Stimulated activated naive CD8-positive, alpha-beta T cell treated with anti-CD3 and anti-CD28 coated beads, Interleukin-15, Interleukin-2, amounts not matched to agents 100 U/mL and 50 U/mL, for 24 hours (primary cell): ENCODE measurements at regions not wholly inside any gene's neighbourhood (a gene's known extent, or its start where the extent isn't known, plus 50 kb on each side); places are given as distances from the start of the nearest gene placed in this dataset.

Source experiments
- ATAC-seq: fragments of 150-1000 bp; cut with Tn5 transposase; one replicate; pipeline ENCODE4 v1.10.0; 2021
- DNase-seq: peaks from one replicate; pipeline ENCODE4 v3.0.0; 2021

DNA sequence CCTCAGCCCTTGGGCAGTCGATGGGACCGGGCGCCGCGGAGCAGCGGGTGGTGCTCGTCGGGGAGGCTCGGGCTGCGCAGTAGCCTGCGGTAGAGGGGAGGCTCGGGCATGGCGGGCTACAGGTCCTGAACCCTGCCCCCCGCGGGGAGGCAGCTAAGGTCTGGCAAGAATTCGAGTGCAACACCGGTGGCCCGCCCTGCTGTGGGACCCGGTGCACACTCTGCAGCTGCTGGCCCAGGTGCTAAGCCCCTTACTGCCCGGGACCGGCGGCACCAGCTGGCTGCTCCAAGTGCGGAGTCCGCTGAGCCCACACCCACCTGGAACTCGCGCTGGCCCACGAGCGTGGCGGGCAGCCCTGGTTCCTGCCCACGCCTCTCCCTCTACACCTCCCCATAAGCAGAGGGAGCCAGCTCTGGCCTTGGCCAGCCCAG, 377.7 kb upstream of the RBMS3 start:
- no peak for ATAC-seq
- no peak for DNase-seq

DNA sequence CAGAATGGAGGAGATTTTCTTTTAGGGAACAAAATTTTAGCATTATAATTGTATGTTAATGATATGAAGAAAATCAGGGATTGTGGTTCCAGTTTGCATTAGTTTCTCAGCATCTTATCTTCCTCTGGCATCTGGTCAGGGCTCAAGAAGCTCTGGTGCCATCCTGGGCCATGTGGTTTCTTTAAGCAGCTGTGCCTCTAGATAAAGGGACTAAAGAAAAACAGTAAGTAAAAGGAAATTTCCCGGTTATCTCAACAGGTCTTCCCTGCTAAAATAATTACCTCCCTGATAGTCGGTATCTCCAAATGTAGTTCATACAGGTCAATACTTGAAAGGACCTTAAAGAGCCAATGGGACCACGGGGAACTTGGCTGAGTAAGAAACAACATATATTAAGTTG, 375.1 kb upstream of the RBMS3 start:
- ATAC-seq (no peak), DNase-seq (no peak)

DNA sequence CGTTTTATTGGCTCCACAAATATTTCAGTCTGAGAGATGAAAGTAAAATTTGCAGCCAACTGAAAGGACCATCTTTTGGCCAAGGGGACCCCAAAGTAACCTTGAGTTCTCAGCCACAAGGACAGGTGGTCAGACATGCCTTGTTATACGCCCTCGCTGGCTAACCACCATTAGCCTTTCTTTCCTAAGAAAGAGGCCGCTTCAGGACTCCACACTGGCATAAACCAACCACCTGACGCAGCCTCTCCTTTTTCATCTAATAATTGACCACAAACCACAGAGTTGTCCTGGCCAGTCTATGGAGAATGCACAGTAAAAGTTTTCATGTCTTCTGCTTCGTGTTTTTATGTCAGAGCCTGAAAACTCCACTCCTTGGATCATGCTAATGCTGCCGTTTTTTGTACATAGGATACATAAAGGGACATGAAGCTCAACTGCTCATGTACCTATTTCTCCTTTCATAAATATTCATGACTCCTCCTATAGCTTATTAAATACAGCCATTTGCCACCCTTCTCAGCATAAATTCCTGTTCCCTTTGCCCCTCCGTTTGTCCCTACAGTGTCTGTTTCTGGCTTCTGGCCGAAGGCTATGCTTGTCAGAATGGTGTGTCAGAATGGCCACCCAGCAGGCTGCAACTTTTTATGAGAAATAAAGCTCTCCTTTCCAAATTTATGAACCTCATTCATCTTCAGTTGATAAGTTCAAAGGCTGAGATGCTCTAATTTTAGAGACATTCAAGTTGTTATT, 374.1 kb upstream of the RBMS3 start:
- DNase-seq (no peak), ATAC-seq (no peak)

DNA sequence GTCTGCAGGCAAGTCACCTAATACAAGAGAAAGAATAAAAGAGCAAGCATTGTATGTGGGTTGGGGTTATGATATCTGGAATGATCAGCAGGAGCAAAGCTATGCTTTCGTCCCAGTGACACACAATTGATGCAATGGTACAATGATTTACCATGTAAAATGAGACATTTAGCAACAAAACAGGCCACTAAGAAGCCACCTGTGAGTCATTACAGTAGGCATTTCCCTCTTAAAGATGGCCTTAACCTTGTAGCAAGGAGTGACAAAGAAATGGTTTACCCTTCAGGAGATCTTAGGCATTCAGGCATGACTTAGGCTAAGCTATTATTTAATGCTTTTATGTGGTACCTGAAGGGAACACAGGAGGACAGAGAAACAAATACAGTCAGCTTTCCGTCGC, 373.3 kb upstream of the RBMS3 start:
- no peak for ATAC-seq
- no peak for DNase-seq

DNA sequence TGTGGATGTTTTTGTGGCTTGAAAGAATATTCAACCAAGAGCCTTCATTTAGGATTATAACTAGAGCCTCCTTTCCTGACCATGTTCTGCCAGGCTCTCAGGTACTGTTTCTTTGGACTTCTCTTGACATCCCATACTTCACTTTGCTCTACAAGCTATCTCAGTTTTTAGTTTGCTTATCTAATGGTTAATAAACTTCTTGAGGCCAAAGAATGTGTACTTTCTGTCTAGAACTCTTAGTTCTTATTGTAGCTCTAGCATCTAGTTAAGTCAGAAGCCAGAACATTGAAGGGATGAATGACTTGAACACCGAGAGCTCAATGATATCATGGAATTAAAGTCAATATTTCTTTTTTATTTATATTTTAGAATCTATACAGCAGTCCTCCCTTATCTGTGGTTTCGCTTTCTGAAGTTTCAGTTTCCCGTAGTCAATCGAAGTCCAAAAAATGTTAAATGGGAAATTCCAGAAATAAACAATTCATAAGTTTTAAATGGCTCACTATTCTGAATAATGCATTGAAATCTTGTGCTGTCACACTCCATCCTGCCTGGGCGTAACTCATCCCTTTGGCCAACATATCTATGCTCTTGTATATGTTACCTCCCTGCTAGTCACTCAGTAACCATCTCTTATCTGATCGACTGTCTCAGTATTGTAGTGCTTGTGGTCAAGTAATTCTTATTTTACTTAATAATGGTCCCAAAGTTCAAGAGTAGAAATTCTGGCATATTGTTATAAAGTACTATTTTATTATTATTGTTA, 368.6 kb upstream of the RBMS3 start:
- DNase-seq, result no peak

DNA sequence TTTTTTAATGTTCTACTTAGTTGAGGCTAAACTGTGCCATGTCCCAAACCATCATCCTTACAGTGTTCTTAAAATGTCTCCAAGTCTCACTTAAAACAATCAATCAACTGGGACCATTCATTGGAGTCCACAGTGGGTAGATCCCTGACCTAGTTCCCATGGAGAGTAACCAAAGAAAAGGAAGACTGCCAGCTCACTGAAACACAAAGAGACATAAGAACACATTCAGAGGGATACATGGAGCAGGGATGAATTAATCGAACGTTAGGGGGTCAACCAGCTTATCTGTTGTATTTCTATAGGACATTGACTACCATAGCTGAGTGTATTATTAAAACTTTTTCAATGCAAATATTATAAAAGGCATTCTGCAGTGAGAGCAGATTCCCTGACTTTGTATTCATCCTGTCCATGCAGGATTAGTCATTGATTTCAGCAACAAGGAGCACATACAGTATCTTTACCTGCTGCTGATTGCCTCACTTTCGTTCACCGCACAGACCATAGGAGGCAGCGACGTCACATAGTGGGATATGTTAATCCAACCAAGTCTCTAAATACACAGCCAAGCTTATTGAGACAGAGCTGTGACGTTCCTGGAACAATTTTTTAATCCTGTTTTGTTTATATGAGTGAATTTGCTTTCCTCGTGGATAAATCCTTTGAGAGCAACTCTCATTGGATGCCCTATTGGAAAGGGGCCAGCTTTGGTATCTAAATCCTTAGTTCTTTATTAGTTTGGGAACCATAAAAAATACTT, 364.9 kb upstream of the RBMS3 start:
- peak; percentile 10 for DNase-seq
- peak; percentile 42 for ATAC-seq

More for the DNA sequence above, 368.6 kb upstream of the RBMS3 start:
- no peak for ATAC-seq

DNA sequence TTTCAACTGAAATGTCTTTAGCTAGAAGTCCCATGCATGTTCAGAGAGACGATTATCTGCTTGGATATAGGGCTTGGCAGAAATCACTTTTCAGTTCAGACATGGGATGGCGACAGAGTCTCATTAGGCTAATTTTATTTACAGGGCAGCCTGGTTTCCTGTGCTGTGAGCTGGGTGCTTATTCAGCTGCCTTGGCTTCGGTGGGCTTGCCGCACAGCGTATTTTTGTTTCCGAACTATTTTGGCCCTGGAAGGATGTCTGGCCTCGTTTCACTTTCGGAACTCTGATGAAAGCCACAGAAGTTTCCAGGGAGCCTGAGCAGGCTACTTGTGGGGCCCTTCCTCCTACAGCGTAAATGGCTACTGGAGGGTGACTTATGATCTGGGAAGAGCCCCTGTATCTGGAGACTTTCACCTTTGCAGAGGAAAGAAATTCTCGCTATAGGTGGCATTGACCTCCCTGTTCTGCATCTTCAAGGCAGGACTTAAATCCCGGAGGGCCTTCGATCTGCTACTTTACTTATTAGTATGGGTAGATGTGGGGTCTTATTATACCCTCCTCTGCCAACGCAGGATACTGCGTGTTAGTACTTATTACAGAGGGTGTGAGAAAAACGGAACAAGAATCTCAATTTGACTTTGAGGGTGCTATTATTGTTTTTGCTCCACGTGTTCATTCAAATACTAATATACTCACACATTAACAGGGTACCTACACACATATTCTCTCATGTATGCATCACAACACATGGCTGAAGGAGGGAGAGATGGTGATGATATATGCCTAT, 364.0 kb upstream of the RBMS3 start:
- peak; percentile 79 for ATAC-seq
- peak; percentile 23 for DNase-seq

DNA sequence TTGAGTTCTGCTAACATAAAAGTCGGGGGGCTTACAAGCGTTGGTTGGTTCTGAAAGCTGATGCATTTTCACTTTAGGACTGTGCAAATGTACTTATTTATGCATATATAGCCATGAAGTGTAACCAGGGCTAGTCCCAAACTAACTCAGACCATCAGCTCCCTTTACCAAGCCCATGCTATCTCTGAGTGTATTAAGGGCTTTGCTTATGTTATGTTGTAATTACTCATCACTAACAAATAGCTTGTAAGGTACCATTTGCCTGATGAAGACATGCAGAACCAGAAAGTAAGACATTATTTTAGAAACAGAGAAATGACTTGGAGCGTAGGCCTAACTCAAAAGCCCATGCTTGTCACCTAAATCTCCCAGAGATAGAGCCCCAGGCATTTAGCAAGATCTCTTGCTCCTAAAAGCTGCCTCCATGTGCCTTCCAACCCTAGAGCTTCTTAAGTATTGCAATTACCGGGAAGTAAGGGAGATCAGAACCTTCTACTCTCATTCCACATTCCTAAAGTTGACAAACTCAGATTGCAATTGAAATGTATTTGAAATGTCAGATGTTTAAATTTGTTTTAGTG, 362.9 kb upstream of the RBMS3 start:
- ATAC-seq (no peak), DNase-seq (no peak)

DNA sequence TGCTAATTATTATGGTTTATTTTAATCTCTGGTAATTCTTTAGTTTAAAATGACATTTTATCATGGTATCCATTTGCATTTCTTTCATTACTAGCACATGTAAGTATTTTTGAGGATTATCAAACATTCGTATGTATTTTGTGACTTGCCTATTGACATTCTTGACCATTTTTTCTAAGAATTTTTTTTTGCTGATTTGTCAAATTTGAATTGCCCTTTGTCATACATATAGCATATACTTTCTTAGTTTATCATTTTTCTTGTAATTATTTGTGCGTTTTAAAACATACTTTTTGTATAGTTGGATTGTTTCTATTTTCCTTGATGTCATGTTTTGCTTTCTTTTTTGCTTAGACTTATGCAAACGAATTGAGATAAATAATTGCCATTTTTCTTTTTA, 358.5 kb upstream of the RBMS3 start:
- no peak for ATAC-seq
- DNase-seq, result no peak

DNA sequence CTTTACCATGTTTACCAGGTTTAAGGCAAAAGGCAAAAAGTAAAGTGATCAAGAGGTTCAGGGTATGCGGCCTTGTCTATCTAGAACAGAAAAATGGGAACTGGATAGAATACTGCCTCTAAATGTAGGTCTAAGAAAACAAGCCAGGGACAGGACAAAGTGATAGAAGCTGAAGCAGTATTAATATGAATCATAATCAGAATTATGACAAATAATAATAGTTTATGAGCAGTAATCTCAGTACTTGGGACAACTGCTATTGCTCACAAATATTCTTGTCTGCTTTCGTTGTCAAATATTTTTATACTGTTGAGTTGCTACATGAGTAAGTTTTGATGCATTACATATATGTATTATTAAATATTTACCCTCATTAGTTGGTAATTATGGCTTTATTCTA, 356.9 kb upstream of the RBMS3 start:
- ATAC-seq, result no peak

DNA sequence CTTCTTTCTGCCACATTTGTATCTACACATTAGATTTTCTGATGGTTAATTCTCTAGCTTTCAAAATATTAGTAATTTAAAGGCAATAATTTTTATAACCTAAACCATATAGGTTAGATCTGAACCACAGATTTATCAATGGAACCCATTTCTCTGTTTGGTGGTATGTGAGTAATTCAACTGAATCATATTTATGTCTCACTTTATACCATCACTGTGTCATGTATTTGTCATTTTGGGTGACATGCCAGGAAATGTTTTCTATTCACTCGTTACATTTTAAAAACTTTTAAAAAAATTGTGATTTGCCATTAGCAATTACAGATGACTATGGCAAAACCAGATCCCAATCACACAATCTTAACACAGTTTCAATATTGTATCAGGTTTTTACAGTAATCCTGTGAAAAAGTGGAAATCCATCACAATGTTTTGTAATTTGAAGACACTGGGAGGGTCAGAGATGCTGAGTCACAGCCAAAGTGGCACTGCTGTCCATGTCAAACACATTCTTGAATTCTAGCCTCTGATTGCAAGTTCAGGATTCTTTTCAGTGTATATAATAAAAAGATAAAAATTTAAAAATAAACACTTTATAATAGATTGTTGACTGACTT, 356.0 kb upstream of the RBMS3 start:
- ATAC-seq, result no peak
- DNase-seq, result no peak

More for the DNA sequence above, 356.9 kb upstream of the RBMS3 start:
- DNase-seq, result no peak

DNA sequence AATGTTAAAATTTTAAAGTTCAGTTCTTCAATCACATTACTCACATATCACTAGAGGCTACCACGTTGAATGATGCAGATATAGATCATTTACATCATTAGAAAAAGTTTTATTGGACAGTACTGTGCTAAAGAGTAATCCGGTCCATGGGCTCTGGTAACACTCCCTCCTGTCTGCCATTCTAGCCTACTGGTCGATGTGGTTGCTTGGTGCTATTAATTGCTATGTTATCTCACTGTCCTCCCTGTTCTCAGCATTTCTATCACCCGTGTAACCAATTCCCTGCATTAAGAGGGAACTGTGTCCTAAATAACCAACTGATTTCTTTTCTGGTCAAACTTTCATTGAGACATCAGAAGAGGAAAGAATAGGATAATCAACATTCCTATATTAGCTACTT, 347.5 kb upstream of the RBMS3 start:
- no peak for ATAC-seq
- DNase-seq, result no peak

DNA sequence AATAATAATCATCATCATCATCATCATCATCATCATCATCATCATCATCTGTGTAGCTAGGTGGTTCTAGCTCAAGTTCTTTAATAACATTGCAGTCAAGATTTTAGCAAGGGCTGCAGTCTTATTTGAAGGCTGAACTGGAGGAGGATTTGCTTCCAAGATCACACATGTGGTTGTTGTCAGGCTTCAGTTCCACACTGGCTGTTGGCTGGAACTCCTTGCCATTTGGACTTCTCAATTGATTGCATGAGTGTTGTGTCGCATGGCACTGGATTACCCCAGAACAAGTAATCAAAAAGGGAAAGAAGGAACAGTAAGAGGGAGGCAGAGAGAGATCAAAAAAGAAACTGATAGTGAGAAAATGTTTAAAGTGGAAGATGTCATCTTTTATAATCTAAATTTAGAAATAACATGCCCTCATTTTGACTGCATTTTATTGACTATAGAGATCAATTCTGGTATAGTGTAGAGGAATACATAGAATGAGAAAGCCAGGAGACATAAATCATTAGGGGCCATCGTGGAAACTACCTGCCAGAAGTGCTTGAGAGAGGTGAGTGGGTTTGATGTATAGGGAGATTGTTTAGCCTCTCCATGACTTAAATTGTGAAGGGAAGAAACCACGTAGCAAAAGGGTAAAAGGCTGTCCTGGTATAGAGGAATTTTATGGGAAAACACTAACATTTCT, 346.6 kb upstream of the RBMS3 start:
- DNase-seq (no peak), ATAC-seq (no peak)

DNA sequence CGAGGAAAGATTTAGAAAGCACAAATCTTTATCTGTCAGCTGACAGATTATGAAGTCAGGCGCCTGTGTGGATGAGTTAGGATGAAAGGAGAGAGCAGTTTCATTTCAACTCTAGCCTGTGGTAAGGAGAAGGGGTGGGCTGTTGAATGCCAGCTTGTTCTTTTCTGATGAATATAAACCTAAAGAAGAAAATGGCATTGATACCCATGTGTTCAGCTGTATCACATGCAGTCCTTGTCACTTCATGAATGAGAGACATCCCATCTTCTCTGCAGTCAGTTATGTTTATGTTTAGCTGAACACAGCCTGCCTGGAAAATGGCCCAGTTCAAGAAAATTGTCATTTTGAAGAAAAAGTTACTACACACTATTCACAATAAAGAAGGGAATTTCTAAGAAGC, 345.7 kb upstream of the RBMS3 start:
- DNase-seq (no peak), ATAC-seq (peak; percentile 57)

DNA sequence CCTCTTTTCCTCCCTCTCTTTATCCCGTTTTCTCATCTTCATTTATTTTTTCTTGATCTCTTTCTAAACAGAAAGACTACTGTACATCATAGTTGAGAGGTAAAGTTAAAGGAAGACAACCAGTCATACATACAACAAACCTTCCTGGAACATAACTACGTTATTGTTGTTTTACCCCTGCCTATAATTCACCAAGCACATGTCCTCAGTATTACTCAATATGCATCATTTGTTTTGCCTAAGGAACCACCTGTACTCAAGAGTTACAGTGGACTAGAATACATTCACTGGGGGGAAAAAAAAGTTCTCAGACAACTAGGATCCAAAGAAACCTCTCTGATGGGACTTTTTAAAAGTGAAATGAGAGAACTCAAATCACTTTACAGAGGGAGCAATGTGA, 344.7 kb upstream of the RBMS3 start:
- DNase-seq (no peak), ATAC-seq (no peak)

DNA sequence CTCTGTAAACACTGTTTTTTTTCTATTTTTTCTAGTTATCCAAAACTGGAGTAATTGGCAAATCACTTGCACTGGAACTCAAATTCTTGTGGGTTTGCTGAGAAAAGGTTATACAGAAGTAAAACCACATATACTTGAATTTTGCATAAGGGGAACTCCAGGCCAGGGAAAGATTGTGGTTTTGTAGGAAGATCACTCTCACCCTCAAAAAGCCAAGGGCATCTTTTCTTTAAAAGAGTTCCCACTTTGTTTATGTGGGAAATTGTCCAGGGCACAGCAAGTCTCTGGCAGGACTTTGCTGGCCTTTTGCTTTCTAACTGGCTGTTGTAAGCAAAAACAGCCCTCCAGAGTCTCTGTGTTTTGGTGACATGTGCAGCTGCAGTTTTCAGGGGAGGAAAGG, 340.3 kb upstream of the RBMS3 start:
- ATAC-seq, result peak; percentile 43
- DNase-seq, result no peak

DNA sequence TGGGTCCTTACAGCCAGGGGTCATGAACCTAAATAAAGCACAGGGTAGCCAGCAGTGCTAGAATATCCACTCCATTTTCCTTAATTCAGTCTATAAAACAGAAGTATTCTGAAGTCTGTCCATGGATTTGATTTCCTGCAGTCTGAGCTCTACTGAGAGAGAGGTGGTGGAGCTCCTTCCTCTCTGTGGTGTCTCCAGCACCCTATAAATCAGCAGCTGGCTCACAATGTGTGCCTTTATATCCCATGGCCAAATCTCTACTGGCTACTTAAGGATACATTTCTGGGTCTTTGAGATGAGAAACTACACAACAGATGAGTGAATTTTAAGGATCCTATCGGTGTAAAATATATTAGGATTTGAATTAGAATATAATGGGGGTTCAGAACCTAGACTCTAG, 339.9 kb upstream of the RBMS3 start:
- DNase-seq (no peak), ATAC-seq (no peak)

DNA sequence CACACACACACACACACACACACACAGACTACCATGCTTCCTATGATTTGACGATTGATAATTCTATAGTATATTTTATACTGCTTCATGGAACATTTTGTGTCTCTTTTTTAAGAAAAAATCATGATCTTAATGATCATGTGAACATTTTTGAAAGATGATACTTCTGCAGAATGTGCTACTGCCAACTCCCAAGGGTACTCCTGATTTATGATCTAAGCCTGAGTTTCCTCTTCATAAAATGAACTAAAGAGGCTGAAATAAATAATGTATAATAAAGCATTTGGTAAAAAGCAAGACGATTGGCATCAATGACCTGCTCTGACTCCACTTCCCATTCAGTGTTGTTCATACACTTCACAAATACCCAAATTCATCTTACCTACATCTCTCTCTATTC, 333.8 kb upstream of the RBMS3 start:
- ATAC-seq (no peak), DNase-seq (no peak)

DNA sequence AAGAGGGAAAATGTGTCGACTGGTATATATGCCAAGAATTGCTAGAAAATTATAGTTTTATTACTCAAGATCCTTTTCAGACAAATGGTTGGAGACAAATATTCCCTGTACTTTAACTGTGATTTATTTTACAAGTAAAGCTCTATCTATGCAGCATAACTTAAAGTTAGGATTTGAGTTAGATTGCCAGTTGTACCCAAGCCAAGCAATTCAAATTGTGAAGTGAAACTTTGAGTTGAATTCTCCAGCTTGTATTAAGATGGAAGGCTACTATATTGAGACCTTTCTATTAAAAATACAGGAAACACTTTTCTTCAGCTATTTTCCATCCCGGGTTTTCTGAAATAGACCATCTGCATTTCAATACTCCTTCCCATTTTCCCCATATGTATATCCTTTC, 333.1 kb upstream of the RBMS3 start:
- ATAC-seq, result no peak

DNA sequence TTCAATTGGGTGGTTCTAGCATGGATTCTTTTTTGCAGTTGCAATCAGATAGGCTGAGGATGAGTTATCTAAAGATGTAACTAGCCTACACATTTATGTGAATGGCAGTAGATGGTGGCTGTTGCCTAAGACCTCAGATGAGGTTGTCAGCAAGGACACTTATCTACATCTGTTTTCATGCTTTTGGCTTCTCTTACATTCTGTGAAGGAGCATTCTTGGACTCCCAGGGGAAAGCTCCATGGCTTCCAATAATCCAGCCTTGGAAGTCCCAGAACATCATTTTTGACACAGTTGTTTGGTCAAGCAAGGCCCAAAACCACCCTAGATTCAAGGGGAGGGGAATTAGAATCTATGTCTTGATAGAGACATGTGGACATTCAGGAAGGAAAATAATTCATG, 332.2 kb upstream of the RBMS3 start:
- no peak for ATAC-seq
- no peak for DNase-seq

More for the DNA sequence above, 333.1 kb upstream of the RBMS3 start:
- no peak for DNase-seq

DNA sequence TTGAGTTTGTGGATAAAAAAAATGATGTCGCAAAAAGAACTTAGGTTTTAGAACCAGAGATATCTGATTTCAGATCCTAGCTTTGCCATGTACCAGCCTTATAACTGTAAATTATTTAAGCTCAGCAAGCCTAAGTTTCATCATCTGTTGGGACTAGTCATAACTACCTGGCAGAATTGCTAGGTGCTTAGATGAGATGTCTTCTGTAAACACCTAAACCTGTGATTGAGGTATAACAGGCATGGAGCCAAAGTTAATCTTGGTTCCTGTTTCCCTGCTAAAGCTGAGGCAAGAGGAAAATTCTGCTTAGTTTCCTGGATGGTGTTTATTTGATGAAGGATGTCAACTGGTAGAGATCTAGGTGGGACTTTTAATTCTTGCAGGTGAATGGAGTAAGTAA, 331.3 kb upstream of the RBMS3 start:
- ATAC-seq, result no peak

More for the DNA sequence above, 331.3 kb upstream of the RBMS3 start:
- DNase-seq, result no peak
